B cell (primary cell): ENCODE measurements at regions not wholly inside any gene's neighbourhood (a gene's known extent, or its start where the extent isn't known, plus 50 kb on each side); places are given as distances from the start of the nearest gene placed in this dataset.

ENCODE experiments used
- ATAC-seq: fragments of 200-7000 bp; cut with Tn5 transposase; one replicate; pipeline ENCODE4 v1.10.0; 2021; ENCODE audit warnings: low read depth, mild to moderate bottlenecking, moderate number of reproducible peaks, moderate library complexity
- CTCF ChIA-PET: fragments of 350-600 bp; sonication (Branson Sonifier 250); formaldehyde crosslinking; loops from one replicate; lab custom pipeline; 2021; ENCODE audit warnings: antibody characterized with exemption, inconsistent platforms; lab: Charles Lee
- POLR2A ChIA-PET: fragments of 350-600 bp; sonication (Branson Sonifier 250); formaldehyde crosslinking; loops from one replicate; lab custom pipeline; 2021; ENCODE audit warnings: antibody characterized with exemption; lab: Charles Lee
- DNase-seq: peaks from one replicate; pipeline ENCODE4 v3.0.0; 2013
- H2AFZ ChIP-seq: 2 replicates; pipeline ENCODE4 v1.6.1; 2012; ENCODE audit warnings: mild to moderate bottlenecking, low read depth, low read length; ENCODE audit not compliant: insufficient read depth, poor library complexity, severe bottlenecking
- H3K27ac ChIP-seq, 2 donors: 1 replicate in 1 of 2; 2 replicates in 1 of 2; pipeline ENCODE4 v1.5.1; 2012 to 2013; ENCODE audit warnings: low read length in 2 of 2, mild to moderate bottlenecking in 2 of 2, moderate library complexity in 1 of 2
- H3K27me3 ChIP-seq, 4 experiments: fragments of 200-600 bp in 1 of 4; sonication (generic) in 1 of 4; replicated peaks in 1 of 4; 1 replicate in 2 of 4; 2 replicates in 2 of 4; pipeline versions ENCODE4 v1.6.1 to v1.7.0; 2013 to 2016; ENCODE audit warnings: low read length in 3 of 4, mild to moderate bottlenecking in 2 of 4, mixed read lengths in 1 of 4, moderate library complexity in 1 of 4; ENCODE audit not compliant: insufficient read depth in 4 of 4, control insufficient read depth in 3 of 4; ENCODE audit errors: control extremely low read depth in 1 of 4
- H3K36me3 ChIP-seq, 2 experiments: replicated peaks in 1 of 2; 1 replicate in 1 of 2; 2 replicates in 1 of 2; pipeline versions ENCODE4 v1.6.1 to v1.7.1; 2013; ENCODE audit warnings: low read length in 1 of 2; ENCODE audit not compliant: insufficient read depth in 2 of 2, control insufficient read depth in 1 of 2; ENCODE audit errors: control extremely low read depth in 1 of 2, extremely low read depth in 1 of 2
- H3K4me1 ChIP-seq, 2 donors: fragments of 200-600 bp in 1 of 2; sonication (generic) in 1 of 2; 1 replicate in 1 of 2; 2 replicates in 1 of 2; pipeline versions ENCODE4 v1.5.1 to v1.6.1; 2013 to 2017; ENCODE audit warnings: low read length in 2 of 2; ENCODE audit not compliant: control insufficient read depth in 2 of 2, insufficient read depth in 2 of 2
- H3K4me2 ChIP-seq: replicated peaks from 2 replicates; pipeline ENCODE3; 2012; ENCODE audit warnings: mild to moderate bottlenecking, low read depth, low read length; ENCODE audit not compliant: poor library complexity, severe bottlenecking
- H3K4me3 ChIP-seq, 5 experiments: fragments of 200-600 bp in 1 of 5; sonication (generic) in 1 of 5; 1 replicate in 3 of 5; 2 replicates in 2 of 5; pipeline versions ENCODE4 v1.5.1 to v1.7.0; 2011 to 2016; ENCODE audit warnings: low read length in 4 of 5, mild to moderate bottlenecking in 4 of 5, low read depth in 2 of 5, control low read depth in 1 of 5, moderate library complexity in 1 of 5; ENCODE audit not compliant: insufficient read depth in 1 of 5; ENCODE audit errors: control extremely low read depth in 1 of 5, extremely low read depth in 1 of 5
- H3K79me2 ChIP-seq: fragments of 200-600 bp; sonication (generic); one replicate; pipeline ENCODE4 v1.6.0; 2016; ENCODE audit warnings: low read length; ENCODE audit not compliant: control insufficient read depth, insufficient read depth
- H3K9ac ChIP-seq: fragments of 200-600 bp; sonication (generic); 2 replicates; pipeline ENCODE4 v1.6.1; 2017; ENCODE audit warnings: mild to moderate bottlenecking, low read length, moderate library complexity
- H3K9me3 ChIP-seq, 3 donors: one replicate each; pipeline versions ENCODE4 v1.6.1 to v1.7.1; 2013; ENCODE audit warnings: low read length in 2 of 3; ENCODE audit not compliant: control insufficient read depth in 2 of 3, insufficient read depth in 1 of 3; ENCODE audit errors: control extremely low read depth in 1 of 3
- H4K20me1 ChIP-seq: 2 replicates; pipeline ENCODE4 v1.6.0; 2012; ENCODE audit warnings: mild to moderate bottlenecking, low read length; ENCODE audit not compliant: insufficient read depth, control insufficient read depth, poor library complexity, severe bottlenecking
- H3K27ac Mint-ChIP-seq: one replicate; pipeline ENCODE4 v1.8.0; 2021; ENCODE audit warnings: mixed read lengths
- H3K27me3 Mint-ChIP-seq: one replicate; pipeline ENCODE4 v1.8.0; 2021; ENCODE audit warnings: mixed read lengths
- H3K4me1 Mint-ChIP-seq: one replicate; pipeline ENCODE4 v1.8.0; 2021; ENCODE audit warnings: mixed read lengths
- H3K4me3 Mint-ChIP-seq: one replicate; pipeline ENCODE4 v1.8.0; 2021; ENCODE audit warnings: mixed read lengths
- H3K9me3 Mint-ChIP-seq: one replicate; pipeline ENCODE4 v1.8.0; 2022; ENCODE audit warnings: mixed read lengths; ENCODE audit not compliant: insufficient read depth
- CTCF ChIP-seq: fragments of 200-600 bp; IDR thresholded peaks from one replicate; pipeline ENCODE4 v1.8.0; 2022; ENCODE audit warnings: antibody characterized with exemption, mild to moderate bottlenecking
- EZH2 ChIP-seq: IDR thresholded peaks from 2 replicates; pipeline ENCODE4 v1.6.1; 2012; ENCODE audit warnings: borderline replicate concordance, low read depth, mild to moderate bottlenecking, moderate library complexity, low read length; ENCODE audit not compliant: insufficient read depth, poor library complexity, severe bottlenecking
- WGBS: methylation state at CpG from one replicate; pipeline ENCODE4 v1.1.5; 2013; ENCODE audit warnings: missing lambda C conversion rate; ENCODE audit not compliant: insufficient coverage; 5-methylcytosine and 5-hydroxymethylcytosine counted together
- intact Hi-C: fragments of 100-400 bp; cut with micrococcal nuclease; formaldehyde crosslinking; loops from one replicate; pipeline ENCODE4 v1.10.0; 2022

- no peaks in the 10 kb centered on the region for H4K20me1 ChIP-seq
- no peak overlapping the region for H2AFZ ChIP-seq
- no peak overlapping the region for H3K4me3 Mint-ChIP-seq
- DNase-seq = no peak
- no peak overlapping the region for H3K9ac ChIP-seq
- H3K27ac Mint-ChIP-seq = no peak overlapping the region
- H3K4me2 ChIP-seq = no peak overlapping the region
- TF ChIP-seq EZH2 (no peak), CTCF (no peak)
- H3K27me3 Mint-ChIP-seq = peaks cover 48% of the 10 kb centered on the region
- no peaks in the 10 kb centered on the region for H3K4me1 Mint-ChIP-seq
- no peaks in the 10 kb centered on the region for H3K9me3 Mint-ChIP-seq
- H3K36me3 ChIP-seq = no peaks in the 10 kb centered on the region
- intact Hi-C loops = no loop called here
- no peaks in the 10 kb centered on the region for H3K79me2 ChIP-seq
- no peaks in the 10 kb centered on the region for H3K4me1 ChIP-seq
- 100% methylated on average over 1 of the region's 6 CpGs for WGBS
- no peaks in the 10 kb centered on the region for H3K9me3 ChIP-seq
- ChIA-PET POLR2A (no interaction called here), CTCF (interaction anchor here (0.9 kb wide), 1 partner anchor 11 kb away, joined by 3 read pairs; no protein-coding TSS in a partner anchor)
- ATAC-seq = no peak
- H3K27ac ChIP-seq = no peak overlapping the region
- H3K27me3 ChIP-seq = peaks cover 0 to 3% (median 0%) of the 10 kb centered on the region in 4 experiments
- no peak overlapping the region for H3K4me3 ChIP-seq
Measured at GRCh38 chr15:60191016-60191415, 186.9 kb downstream of the FOXB1 start.

GRCh38 chr15:60191821-60192220, 187.7 kb downstream of the FOXB1 start:
- H3K9ac ChIP-seq = no peak overlapping the region
- no peaks in the 10 kb centered on the region for H3K36me3 ChIP-seq
- Mint-ChIP-seq H3K4me1 (no peaks in the 10 kb centered on the region), H3K27ac (no peak overlapping the region), H3K27me3 (peaks cover 54% of the 10 kb centered on the region), H3K9me3 (no peaks in the 10 kb centered on the region), H3K4me3 (no peak overlapping the region)
- H3K79me2 ChIP-seq = no peaks in the 10 kb centered on the region
- H2AFZ ChIP-seq = no peak overlapping the region
- TF ChIP-seq CTCF (no peak), EZH2 (no peak)
- no CpG with 5 or more reads among the region's 2 CpGs for WGBS
- no peaks in the 10 kb centered on the region for H3K4me1 ChIP-seq
- H3K4me3 ChIP-seq = no peak overlapping the region
- CTCF ChIA-PET = interaction anchor here (0.9 kb wide), 1 partner anchor 500 kb away, joined by 3 read pairs; no protein-coding TSS in a partner anchor
- DNase-seq (no peak), ATAC-seq (no peak)
- no peaks in the 10 kb centered on the region for H3K9me3 ChIP-seq
- H3K27ac ChIP-seq = no peak overlapping the region
- no peaks in the 10 kb centered on the region for H4K20me1 ChIP-seq
- H3K4me2 ChIP-seq = no peak overlapping the region
- POLR2A ChIA-PET = no interaction called here
- intact Hi-C loops = no loop called here
- H3K27me3 ChIP-seq = peaks cover 0 to 3% (median 0%) of the 10 kb centered on the region in 4 experiments
